GM12875 (cell line): ENCODE measurements at regions not wholly inside any gene's neighbourhood (a gene's known extent, or its start where the extent isn't known, plus 50 kb on each side); places are given as distances from the start of the nearest gene placed in this dataset.
"Not testable (repeated sequence)": the region's sequence is repeated elsewhere in the genome, so short reads cannot be mapped to it uniquely, and the experiment has no call there.

Source experiments
- H3K4me3 ChIP-seq: one replicate; pipeline ENCODE4 v1.5.1; 2011; ENCODE audit warnings: low read depth, low read length, control low read depth
- CTCF ChIP-seq: IDR thresholded peaks from 2 replicates; pipeline ENCODE4 v1.5.1; 2011; ENCODE audit warnings: low read depth, mild to moderate bottlenecking, control low read depth, inconsistent platforms, low read length, moderate library complexity, borderline replicate concordance; ENCODE audit not compliant: insufficient read depth

GRCh38 chr11:43145653-43146052 lies 166.1 kb upstream of the API5 start:
- no peak for TF ChIP-seq CTCF
- H3K4me3 ChIP-seq = no peak overlapping the region

GRCh38 chr11:43150697-43151096 lies 161.1 kb upstream of the API5 start:
- no peak for TF ChIP-seq CTCF
- H3K4me3 ChIP-seq = no peak overlapping the region

- TF ChIP-seq CTCF = no peak
Measured at GRCh38 chr11:43164831-43165230, 147.0 kb upstream of the API5 start.

GRCh38 chr11:43165393-43165792 lies 146.4 kb upstream of the API5 start:
- H3K4me3 ChIP-seq = not testable (repeated sequence)
- TF ChIP-seq CTCF = peak; percentile 14; the same call in 1 of the 2 replicates

More at GRCh38 chr11:43164831-43165230, 147.0 kb upstream of the API5 start:
- H3K4me3 ChIP-seq = no peak overlapping the region

- H3K4me3 ChIP-seq = not testable (repeated sequence)
Measured at GRCh38 chr11:43168241-43168640, 143.6 kb upstream of the API5 start.

- H3K4me3 ChIP-seq = no peak overlapping the region
- TF ChIP-seq CTCF = no peak
Measured at GRCh38 chr11:43172477-43172876, 139.3 kb upstream of the API5 start.

GRCh38 chr11:43177975-43178374 lies 133.8 kb upstream of the API5 start:
- no peak overlapping the region for H3K4me3 ChIP-seq
- no peak for TF ChIP-seq CTCF

GRCh38 chr11:43194459-43194858 lies 117.3 kb upstream of the API5 start:
- H3K4me3 ChIP-seq = not testable (repeated sequence)
